Prostate gland (tissue), 2 donors: ENCODE measurements at regions not wholly inside any gene's neighbourhood (a gene's known extent, or its start where the extent isn't known, plus 50 kb on each side); places are given as distances from the start of the nearest gene placed in this dataset.

Experiments used
- CTCF ChIP-seq, 4 experiments: fragments of 200-600 bp in 2 of 4; fragments of 450-650 bp in 2 of 4; sonication (generic) in 2 of 4; IDR thresholded peaks; 1 replicate in 3 of 4; 2 replicates in 1 of 4; pipeline ENCODE4 v1.5.1; 2016 to 2019; ENCODE audit warnings: antibody characterized with exemption in 4 of 4, mild to moderate bottlenecking in 2 of 4, moderate library complexity in 2 of 4
- POLR2A ChIP-seq: fragments of 450-650 bp; IDR thresholded peaks from one replicate; pipeline ENCODE4 v1.6.1; 2016; ENCODE audit warnings: antibody characterized with exemption, mild to moderate bottlenecking
- POLR2AphosphoS5 ChIP-seq: sonication (generic); formaldehyde crosslinking; IDR thresholded peaks from one replicate; pipeline ENCODE4 v1.6.1; 2017; ENCODE audit warnings: antibody characterized with exemption

GRCh38 chr20:57894096-57894495, 184.3 kb upstream of the PMEPA1 start:
- no peak for TF ChIP-seq CTCF (IDR thresholded peaks at IDR 0.05)
- TF ChIP-seq POLR2A: no peak
- TF ChIP-seq POLR2AphosphoS5: no peak
